ENCODE measurements at regions not wholly inside any gene's neighbourhood (a gene's known extent, or its start where the extent isn't known, plus 50 kb on each side); places are given as distances from the start of the nearest gene placed in this dataset.

DNA sequence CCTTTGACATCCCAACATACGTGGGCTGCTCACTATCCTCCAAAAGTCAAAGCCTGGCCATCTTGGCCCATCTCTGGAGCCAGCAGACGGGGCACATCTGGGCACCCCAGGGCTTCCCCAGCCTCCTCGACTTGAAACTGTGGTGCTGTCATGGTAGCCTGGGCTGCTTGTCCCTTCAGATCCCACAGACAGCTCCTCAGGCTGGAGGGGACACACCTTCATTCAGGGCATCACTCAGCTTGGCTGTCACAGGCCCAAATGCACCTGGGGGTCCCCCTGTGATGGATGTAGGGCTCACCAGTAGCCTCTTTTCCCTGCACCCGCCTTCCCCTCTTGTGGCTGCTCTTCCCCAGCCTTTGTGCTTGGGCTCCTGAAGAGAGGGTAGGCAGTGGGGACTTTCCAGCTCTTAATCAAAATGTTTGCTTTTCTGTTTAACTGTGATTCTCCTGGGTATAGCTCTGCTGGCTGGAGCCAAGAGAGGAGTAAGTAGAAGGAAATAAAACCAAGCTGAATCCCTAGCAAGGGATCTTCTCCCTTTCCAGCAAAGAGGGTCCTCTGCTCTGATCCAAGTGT is 92.3 kb downstream of the GYPC start:
- DNase-seq (ENCODE audit: low spot score) = no peak

DNA sequence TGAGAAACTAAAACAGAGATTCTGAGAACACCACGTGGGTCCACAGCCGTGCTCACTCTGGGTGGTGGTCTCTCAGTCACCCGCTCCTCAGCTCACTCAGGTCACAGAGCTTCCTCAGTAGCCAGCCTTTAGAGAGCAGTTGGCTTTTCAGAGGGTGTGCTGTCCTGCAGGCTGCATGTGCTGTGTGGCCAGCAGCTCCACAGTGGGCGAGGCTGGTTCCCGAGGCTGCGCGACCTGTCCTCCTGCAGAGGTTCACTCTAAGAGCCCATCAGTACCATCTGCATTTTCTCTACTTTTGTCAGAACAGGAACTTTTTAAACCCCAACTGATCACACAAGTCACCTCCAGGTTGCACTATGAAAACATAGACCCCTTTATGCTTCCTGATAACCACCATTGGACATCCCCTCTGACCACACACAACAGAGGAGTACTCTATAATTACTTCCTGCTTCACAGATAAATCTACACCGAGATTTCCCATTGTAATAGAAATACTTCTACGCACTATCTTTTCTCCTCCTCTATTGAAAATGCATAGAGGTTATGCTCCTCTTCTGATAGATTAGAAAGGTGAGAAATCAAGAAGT is 93.1 kb downstream of the GYPC start:
- no peak for DNase-seq (ENCODE audit: low spot score)

DNA sequence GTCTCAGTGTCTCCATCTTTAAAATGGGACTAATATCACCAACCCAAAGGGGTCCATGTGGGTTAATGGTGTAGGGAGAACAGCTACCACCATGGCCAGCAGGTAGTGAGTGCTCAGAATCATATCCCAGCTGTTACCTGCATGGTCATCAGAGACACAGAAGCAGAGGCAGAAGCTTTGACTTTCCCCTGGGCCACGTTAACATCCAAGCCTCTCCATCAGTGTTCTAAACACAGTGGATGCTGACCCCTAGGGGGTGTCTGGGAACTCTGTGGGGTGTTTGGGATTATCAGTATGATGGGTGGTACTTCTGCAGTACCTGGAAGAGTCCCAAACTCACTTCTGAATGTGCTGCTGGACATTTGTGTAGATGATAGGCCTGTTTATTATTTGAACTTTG is 93.6 kb downstream of the GYPC start:
- DNase-seq (ENCODE audit: low spot score) = no peak

DNA sequence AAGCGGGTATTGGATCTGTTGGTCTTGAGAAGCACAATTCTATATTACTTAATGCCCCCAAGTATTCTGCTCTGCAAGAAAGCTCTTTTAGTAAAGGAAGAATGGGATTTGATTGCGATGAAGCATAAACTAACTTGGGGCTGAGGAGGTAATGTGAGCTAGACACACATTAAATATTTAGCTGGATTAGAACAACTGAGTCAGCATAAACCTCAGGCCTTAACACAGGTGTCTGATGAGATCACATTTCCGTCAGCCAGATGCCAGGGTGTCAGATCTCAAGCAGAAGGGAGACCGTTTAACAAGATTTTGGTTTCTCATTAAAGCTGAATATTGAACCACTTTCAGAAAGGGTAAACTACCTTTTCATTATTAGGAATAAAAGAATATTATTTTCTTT is 94.5 kb downstream of the GYPC start:
- no peak for DNase-seq (ENCODE audit: low spot score)

DNA sequence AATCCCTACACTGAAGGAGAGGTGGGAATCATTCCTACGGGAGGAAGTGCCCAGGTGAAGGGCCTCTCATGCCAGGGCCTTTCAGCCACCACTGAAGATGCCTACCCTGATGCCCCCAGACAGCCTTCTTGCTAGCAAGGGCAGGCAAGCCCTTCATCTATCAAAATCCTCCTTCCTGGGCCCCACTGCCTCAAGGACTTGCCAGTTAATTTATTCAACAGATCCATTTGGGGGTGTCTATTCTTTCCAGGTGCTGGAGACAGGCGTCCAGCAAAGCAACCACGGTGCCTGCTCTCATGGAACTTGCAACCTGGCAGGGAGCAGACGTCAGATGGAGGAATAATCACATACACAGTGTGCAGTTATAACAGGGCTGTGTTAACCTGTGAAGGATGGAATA is 95.5 kb downstream of the GYPC start:
- no peak for DNase-seq (ENCODE audit: low spot score)

DNA sequence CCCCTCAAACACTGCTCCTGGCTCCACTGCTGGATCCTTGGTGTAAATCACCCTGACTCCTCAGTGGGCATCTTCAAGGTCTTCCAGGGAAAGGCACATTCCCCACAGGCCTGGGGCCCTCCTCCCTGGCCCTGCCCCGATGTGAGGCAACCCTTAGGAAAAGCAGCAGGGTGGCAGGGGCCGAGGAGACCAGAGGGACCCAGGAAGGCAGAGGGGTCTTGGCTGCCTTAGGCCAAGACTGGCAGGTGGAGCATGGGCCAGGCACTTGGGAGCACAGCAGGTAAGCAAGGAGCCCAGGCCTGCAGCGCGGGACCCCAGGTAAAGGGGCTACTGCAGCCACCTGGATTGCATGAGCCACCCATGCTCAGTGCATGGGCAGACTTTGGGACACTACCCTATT is 96.9 kb downstream of the GYPC start:
- no peak for DNase-seq (ENCODE audit: low spot score)

DNA sequence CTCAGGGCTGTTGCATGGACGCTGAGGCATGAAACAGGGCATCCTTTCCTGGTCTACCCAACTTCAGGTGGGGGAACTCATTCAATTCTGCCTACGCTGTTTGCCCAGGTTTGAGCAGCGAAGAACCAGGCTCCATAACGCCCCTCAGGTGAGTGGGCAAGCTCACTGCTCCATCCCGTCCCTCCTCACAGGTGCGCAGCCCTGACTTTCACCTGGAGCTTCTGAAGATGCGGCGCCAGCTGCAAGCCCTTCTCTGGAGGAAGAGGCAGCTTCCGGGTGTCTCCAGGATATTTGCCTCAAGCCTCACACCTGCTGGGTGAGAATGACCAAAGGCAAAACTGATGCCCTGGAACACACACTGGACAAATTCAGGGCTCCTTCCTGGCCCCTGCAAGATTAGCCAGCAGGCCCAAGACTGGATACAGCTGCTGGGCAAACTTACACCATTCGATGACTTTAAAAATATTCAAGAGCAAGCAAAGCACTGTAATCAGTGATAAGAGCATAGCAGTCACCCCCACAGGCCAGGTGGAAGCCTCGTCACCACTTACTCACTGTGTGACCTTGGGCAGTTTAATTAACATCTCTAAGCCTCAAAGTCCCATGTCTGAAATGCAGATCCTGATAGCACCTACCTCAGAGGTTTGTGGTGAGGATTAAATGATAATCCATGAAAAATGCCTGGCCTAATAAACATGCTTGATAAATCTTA is 97.7 kb downstream of the GYPC start:
- DNase-seq (ENCODE audit: low spot score) = no peak

DNA sequence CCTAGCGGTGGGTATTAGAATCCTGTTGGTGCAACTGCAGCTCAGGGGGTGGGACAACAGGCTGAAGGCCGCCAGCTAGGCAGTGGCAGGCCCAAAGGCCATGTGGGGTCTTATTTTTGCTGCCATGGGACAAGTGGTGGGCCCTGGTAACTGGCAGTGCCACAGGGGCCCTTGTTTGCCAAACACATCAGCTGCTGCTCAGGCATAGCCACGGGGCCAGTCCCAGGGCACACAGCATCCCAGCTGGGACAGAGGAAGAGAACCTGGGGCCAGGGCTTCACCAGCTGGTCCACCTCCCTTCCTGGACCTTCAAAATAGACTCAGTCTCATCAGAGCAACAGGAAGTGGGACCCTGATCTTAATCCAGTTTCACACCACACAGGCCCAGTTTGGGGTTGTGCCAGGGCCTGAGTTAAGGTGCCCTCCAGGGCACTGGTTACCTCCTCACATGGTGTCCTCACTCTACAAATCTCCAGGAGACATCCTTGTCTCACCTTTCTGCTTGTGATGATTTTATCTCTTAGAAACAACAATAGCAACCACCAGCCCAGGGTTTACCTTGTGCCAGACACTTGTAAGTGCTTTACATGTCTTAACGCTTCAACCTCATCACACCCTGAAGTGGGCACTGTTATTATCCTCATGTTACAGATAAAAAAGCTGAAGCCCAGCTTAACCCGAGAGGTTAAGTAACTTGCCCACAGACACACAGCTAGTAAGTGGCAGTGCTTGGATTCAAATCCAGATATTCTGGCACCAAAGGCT is 98.5 kb downstream of the GYPC start:
- DNase-seq (ENCODE audit: low spot score) = no peak

DNA sequence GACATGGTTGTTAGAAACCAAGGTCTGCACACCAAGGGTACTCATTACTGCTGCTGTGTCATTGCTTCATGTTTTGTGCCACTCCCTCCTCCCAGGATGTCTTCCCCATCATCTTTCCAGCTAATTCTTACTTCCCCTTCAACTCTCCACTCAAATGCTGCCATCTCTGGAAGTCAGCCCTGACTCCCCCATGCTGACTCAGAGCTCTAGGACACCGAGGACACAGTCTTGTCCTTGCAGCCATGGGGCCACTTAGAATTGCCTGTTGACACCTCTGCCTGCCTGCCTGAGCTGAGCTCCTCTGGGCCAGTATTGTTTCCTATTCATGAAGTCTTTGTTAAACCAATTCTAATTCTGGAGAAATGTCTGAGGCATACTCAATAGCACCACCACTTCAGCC is 100.2 kb downstream of the GYPC start:
- no peak for DNase-seq (ENCODE audit: low spot score)

DNA sequence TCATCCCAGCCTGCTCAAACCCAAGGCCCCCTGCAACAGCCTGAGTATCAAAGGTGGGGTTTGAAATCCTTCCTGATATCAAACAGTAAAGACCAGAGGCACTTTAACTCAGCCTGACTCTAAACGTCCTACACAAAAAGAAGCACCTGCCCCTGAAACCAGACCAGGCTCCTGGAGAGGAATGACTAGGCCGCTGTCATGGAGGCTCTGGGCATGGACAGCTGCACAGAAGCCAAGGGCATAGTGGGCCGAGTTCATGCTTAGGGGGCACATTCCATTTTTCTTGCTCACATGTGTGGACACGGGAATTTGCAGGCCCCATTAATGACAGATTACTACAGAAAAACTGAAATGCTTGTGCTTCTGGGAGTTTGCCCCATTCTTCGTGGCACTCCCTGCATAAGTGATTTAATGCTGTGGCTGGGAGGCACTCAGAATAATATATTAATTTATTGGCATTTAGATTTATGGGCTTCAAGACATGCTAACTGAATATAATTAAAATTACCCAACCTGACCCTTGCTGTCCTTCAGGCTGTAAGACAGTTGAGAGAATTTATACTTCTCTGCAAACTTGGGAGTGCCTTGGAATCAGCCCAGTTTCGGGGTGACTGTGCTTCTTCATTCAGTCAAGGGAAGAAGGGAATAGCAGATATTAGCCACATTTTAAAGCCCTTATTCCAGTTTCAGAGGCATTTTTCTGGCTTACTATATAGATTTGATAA is 105.5 kb downstream of the GYPC start:
- DNase-seq (ENCODE audit: low spot score) = no peak

DNA sequence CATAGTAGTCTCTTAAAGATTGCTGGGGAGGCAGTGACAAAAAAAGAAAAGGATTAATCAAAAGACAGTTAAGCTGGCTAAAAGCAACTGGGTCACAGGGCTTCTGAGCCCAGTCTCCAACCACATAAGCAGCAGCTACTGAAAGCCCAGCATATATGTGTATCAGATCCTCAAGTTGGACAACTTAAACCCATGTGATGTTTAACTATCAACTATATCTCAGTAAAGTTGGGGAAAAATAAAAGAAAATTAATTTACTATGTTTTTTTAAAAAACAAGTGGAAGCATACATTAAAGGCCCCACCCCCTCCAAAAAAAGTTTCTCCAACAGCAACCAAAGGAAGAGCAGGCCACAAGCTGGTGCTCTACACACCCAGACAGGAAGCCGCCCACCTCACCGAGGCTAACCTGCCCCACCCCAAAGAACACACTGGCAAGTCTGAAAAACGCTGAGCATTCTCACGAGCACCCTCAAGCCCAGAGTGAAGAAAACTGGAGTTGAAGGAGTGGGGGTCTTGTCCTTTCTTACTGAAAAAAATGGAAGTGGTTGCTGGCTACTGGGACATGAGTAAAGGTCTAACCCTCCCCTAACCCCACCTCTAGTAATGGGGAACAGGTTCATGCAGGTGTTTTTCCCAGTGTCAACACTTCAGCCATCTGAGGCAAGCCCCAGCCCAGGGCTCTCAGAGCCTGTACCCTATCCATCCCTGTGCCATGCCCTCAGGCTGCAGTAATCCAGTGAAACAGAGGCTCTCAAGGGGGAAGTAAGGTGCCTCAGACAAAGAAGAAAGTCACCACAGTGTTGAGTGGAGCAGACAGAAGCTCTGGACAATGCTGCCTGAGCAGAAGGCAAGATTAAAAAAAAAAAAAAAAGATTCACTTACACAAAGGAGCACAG is 106.3 kb downstream of the GYPC start:
- no peak for DNase-seq (ENCODE audit: low spot score)

DNA sequence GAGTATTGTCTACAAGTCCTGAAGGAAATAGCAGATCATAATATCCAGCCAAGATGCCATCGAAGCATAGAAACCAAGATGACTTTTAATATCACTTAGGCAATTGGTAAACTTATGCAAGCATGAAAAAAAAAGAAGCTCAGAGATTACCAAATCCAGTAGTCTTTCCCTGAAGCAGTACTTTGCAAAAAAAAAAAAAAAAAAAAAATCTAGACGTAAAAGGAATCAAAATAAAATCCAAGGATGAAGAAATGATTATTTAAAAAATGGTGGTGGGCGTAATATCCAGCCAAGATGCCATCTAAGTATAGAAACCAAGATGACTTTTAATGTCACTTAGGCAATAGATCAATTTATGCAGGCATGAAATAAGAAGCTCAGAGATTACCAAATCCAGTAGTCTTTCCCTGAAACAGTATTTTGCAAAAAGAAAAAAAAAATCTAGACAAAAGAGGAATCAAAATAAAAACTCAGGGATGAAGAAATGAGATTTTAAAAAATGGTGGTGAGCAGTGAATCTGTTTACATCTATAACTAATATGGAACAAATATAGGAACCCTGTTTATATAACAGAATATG is 108.8 kb downstream of the GYPC start:
- DNase-seq (ENCODE audit: low spot score) = no peak

DNA sequence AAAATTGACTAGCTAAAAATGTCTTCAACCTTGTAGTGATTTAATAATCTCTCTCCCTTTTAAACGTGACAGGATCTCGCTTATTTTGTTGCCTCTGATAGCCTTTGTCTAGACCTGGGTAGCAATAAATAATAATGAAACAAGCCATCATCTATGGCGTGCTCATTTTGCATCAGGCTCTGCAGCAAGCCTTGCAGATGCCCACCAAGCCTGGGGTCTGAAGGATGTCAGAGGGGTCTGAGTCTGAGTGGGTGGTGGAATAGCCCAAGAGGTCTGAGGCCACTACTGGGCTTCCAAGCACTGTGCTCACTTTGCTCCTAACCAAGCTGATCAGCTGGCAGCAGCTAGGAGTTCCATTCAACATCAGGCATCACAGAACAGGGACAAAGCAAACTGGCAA is 109.4 kb downstream of the GYPC start:
- no peak for DNase-seq (ENCODE audit: low spot score)

DNA sequence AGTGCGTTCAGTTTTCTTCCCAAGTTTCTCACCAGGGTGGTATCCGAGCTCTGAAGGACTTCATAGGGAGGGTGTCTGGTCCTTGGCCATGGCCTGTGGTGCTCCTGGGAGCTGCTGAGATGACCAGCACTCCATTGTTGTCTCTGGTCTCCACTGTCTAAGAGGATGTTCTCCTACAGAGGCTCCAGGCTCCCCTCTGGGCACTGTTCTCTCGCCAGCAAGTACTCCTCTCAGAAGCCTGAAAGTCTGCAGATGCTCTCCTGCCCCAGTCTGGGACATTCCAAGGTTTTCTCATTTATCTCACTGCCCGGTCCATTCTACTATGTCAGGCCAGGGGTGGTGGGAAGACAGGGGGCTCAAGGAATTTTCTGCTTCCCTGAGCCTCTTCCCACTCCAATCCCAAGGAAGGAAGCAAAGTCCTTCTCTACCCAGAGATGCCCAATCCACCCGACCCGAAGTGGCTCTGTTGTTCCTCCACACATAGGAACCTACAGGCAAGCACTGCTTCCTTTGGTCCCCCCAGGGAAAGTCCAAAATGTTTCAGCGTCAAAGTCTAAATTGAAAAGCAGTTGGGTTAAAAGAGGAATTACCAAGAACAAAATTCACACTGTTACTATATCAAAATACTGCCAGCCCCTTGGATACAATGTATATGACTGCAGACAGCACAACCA is 110.5 kb downstream of the GYPC start:
- no peak for DNase-seq (ENCODE audit: low spot score)

DNA sequence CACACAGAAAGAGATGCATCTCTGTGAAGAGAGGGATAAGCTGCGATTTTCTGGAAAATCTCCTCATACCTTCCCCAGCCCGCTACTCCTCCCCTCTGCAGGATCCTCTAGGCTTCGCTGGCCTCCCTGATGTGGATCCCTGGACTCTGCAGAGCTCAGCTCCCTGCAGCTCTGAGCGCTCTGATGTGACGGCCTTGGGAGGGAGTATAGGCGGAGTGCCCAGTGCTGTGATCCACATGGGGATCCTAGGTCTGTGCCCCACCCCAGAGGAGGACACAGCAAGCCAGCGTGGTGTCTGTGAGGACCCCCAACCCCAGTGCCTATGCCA is 111.0 kb downstream of the GYPC start:
- no peak for DNase-seq (ENCODE audit: low spot score)

DNA sequence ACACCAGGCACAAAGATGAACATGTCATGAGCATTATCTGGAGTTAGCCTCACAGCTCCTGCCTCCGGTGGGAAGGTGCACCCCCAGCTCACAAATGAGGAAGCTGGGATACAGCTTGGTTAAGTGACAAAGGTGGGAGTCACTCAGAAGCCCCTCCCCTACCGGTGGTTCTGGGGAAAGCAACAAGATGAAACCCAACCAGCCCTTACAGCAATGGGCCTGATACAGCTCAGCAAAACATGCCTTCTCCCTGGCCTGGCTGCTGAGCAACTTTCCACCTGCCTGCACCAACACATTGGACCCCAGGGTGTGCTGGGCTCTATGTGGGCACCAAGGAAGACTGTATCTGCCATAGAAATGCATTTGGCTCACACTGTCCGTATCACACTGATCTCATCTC is 113.2 kb downstream of the GYPC start:
- no peak for DNase-seq (ENCODE audit: low spot score)

DNA sequence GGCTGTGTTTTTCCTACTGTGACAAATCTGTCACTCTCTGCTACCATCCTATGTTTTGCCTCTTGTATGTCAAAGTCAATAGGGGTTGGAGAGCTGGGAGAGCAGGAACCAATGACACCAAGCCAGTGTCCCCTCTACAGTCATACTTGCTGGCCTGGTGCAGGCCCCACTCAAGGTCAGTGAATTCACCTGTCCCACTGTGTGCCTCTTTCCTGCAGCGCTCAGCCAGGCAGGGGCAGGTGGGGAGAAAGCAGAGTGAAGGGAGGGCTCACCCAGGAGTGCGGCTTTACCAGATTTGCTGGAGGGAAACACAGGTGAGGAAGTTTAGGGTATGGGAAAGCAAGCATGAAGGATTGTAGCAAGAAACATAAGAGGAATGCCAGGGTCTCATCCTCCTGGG is 114.5 kb downstream of the GYPC start:
- no peak for DNase-seq (ENCODE audit: low spot score)

DNA sequence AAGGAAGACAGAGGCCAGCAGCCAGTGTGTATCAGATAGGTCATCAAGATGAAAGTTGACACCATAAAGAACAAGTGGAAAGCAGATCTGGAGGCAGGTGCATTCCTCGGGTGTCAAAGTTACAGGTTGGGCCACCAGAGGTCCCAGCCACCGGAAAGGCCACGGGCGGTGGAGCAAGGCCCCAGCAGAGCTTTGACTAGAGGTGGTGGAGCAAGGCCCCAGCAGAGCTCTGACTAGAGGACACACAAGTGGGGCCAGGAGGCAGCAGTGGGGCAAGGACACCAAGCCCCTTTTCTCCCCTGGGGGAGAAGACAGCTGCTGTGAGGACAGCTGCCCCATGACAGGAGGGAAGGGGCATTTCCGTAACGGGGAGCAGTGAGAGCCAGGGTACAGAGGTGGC is 115.1 kb downstream of the GYPC start:
- no peak for DNase-seq (ENCODE audit: low spot score)

DNA sequence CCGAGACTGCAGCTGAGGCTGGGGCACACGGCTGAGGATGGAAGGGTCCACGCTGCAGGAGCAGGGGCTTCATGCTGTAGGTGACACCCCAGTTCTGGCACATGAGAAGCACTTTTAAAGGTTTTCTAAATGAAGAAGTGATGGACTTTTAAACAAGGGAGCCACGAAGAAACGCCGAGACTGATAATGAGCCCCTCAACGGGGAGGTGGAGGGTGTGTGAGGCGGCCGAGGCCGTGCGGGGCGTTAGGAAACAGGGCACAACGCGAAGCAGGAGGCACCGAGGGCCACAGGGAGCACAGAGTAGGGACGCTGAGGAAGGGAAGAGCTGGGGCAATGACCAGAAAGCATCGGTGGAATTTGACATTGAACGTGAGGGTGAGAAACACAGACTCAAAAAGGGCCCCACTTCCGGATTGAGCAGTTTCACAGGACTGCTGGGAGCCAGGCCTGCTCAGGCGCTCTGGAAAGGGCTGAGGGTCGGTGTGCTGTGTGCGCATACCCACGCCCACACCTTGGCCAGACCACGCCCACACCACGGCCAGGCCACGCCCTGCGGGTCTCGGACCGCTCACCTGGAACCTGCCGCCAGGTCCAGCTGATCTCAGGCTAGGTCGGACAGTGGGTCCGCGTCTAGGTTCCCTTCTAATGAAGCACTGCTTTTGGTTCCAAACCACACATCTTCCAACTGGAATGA is 115.7 kb downstream of the GYPC start:
- DNase-seq (ENCODE audit: low spot score) = no peak

DNA sequence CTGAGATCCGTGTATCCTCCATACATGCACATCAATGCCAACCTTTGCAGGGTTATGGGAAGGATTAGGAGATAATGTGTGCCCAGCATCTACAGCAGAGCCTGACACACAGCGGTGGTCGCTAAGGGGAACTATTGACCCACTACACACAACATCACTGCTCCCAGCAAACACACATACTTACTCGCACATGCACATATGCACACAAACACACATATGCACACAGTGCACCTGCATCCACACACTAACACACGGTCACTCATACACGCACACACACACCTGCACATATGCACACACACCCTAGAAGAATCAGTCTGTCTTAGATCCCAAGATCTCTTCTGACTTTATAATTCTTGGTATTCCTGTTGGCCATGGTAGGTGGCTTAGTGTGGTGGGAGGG is 118.3 kb downstream of the GYPC start:
- DNase-seq (ENCODE audit: low spot score) = no peak
